ENCODE measurements at regions not wholly inside any gene's neighbourhood (a gene's known extent, or its start where the extent isn't known, plus 50 kb on each side); places are given as distances from the start of the nearest gene placed in this dataset.

DNA sequence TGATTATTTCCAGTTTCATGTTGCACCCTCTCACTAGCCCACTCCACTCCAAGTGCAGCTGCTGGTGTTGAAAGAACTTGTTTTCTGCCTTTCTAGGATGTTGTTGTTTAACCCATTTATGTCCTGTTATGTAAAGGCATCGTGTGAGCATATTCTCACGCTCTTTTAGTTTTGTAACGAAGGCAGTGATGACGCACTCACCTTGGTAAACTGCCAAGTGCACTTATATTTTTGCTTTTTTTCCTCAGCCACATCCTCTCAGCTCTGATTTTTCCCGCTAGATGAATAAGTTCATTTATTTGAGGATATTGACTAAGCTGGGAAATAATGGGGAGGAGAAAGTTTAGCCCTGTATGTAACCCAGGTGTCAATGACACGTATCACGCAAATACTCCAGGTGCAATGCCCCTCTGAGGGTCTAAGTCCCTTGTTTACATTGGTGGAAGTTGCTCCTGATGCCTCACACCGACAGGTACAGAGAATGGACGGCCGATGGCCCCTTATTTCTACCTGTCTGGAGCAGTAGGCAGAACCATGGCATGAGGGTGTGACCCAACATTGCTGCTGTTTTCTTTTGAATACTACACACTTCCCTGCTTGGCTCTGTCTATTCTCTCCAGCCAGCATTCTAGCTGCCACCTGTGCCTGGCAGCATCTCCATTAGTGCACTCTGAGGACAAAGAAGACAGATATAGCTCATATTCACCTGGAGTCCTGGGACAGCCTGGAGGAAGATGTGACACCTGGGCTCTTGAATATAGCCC lies 132.7 kb upstream of the SLC24A3 start:
- no peak overlapping the region for H3K9ac ChIP-seq
- no peak for DNase-seq (ENCODE audit: low spot score)
- no peaks in the 10 kb centered on the region for H4K20me1 ChIP-seq (ENCODE audit: low read depth)
- H3K79me2 ChIP-seq (ENCODE audit: low read depth), result no peaks in the 10 kb centered on the region
- H3K27ac ChIP-seq, result no peak overlapping the region
- H3K4me3 Mint-ChIP-seq, result no peak overlapping the region
- no peak overlapping the region for H2AFZ ChIP-seq (replicated peaks)
- no peaks in the 10 kb centered on the region for H3K4me1 Mint-ChIP-seq
- no peaks in the 10 kb centered on the region for H3K4me1 ChIP-seq
- no peaks in the 10 kb centered on the region for H3F3A ChIP-seq (ENCODE audit: low read depth)
- no peak overlapping the region for H3K4me2 ChIP-seq
- no peak overlapping the region for H3K27ac Mint-ChIP-seq
- H3K4me3 ChIP-seq, result no peak overlapping the region
- no peaks in the 10 kb centered on the region for H3K36me3 ChIP-seq
- TF ChIP-seq EZH2 (IDR thresholded peaks at IDR 0.05), result no peak
- TF ChIP-seq EZH2phosphoT487 (IDR thresholded peaks at IDR 0.05), result no peak
- TF ChIP-seq, protein P1, sequence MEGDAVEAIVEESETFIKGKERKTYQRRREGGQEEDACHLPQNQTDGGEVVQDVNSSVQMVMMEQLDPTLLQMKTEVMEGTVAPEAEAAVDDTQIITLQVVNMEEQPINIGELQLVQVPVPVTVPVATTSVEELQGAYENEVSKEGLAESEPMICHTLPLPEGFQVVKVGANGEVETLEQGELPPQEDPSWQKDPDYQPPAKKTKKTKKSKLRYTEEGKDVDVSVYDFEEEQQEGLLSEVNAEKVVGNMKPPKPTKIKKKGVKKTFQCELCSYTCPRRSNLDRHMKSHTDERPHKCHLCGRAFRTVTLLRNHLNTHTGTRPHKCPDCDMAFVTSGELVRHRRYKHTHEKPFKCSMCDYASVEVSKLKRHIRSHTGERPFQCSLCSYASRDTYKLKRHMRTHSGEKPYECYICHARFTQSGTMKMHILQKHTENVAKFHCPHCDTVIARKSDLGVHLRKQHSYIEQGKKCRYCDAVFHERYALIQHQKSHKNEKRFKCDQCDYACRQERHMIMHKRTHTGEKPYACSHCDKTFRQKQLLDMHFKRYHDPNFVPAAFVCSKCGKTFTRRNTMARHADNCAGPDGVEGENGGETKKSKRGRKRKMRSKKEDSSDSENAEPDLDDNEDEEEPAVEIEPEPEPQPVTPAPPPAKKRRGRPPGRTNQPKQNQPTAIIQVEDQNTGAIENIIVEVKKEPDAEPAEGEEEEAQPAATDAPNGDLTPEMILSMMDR (IDR thresholded peaks at IDR 0.05), result no peak
- H3K27me3 ChIP-seq, result no peaks in the 10 kb centered on the region
- peaks cover 9% of the 10 kb centered on the region for H3K9me3 Mint-ChIP-seq
- no peaks in the 10 kb centered on the region for H3K36me3 Mint-ChIP-seq
- H3K27me3 Mint-ChIP-seq (ENCODE audit: insufficient read depth, low read depth), result peaks cover 7% of the 10 kb centered on the region
- H3K9me3 ChIP-seq (ENCODE audit: low read depth), result no peaks in the 10 kb centered on the region

DNA sequence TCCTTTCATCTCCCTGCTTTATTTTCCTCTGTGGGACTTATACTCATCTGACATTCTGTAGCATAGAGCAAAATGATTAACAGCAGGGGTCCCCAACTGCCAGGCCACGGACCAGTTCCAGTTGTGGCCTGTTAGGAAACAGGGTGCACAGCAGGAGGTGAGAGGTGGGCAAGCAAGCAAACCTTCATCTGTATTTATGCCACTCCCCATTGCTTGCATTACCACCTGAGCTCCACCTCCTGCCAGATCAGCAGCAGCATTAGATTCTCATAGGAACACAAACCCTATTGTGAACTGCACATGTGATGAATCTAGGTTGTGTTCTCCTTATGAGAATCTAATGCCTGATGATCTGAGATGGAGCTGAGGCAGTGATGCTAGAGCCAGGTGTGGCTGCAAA lies 130.5 kb upstream of the SLC24A3 start:
- TF ChIP-seq EZH2 (IDR thresholded peaks at IDR 0.05) (no peak), EZH2phosphoT487 (IDR thresholded peaks at IDR 0.05) (no peak)
- TF ChIP-seq, protein P1 (IDR thresholded peaks at IDR 0.05), result no peak
- Mint-ChIP-seq H3K27me3 (ENCODE audit: insufficient read depth, low read depth) (peaks cover 7% of the 10 kb centered on the region), H3K36me3 (no peaks in the 10 kb centered on the region), H3K4me1 (no peaks in the 10 kb centered on the region), H3K9me3 (peaks cover 9% of the 10 kb centered on the region), H3K27ac (no peak overlapping the region), H3K4me3 (no peak overlapping the region)
- H3F3A ChIP-seq (ENCODE audit: low read depth), result no peaks in the 10 kb centered on the region
- no peak overlapping the region for H3K27ac ChIP-seq
- no peak overlapping the region for H2AFZ ChIP-seq (replicated peaks)
- no peaks in the 10 kb centered on the region for H3K36me3 ChIP-seq
- H4K20me1 ChIP-seq (ENCODE audit: low read depth), result no peaks in the 10 kb centered on the region
- H3K4me3 ChIP-seq, result no peak overlapping the region
- no peaks in the 10 kb centered on the region for H3K4me1 ChIP-seq
- H3K9me3 ChIP-seq (ENCODE audit: low read depth), result no peaks in the 10 kb centered on the region
- no peak overlapping the region for H3K9ac ChIP-seq
- no peaks in the 10 kb centered on the region for H3K27me3 ChIP-seq
- H3K4me2 ChIP-seq, result no peak overlapping the region
- no peak for DNase-seq (ENCODE audit: low spot score)
- no peaks in the 10 kb centered on the region for H3K79me2 ChIP-seq (ENCODE audit: low read depth)

DNA sequence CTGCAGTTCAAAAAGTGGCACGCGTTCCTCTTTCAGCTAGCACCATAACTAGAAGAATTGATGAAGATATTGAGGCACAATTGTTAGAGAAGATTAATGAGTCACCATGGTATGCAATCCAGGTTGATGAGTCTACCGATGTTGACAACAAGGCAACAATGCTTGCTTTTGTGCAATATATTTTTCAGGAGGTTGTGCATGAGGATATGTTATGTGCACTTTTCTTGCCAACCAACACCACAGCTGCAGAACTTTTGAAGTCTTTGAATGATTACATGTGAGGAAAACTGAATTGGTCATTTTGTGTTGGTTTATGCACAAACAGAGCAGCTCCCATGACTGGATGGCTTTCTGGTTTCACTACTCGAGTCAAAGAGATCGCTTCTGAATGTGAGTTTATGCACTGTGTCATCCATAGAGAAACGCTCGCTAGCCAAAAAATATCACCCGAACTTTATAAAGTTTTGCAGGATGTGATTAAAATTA lies 129.3 kb upstream of the SLC24A3 start:
- Histone ChIP-seq H4K20me1 (ENCODE audit: low read depth) (no peaks in the 10 kb centered on the region), H2AFZ (replicated peaks) (no peak overlapping the region), H3K4me2 (no peak overlapping the region), H3K36me3 (no peaks in the 10 kb centered on the region), H3K4me3 (no peak overlapping the region), H3K27ac (no peak overlapping the region), H3F3A (ENCODE audit: low read depth) (no peaks in the 10 kb centered on the region), H3K4me1 (no peaks in the 10 kb centered on the region), H3K27me3 (no peaks in the 10 kb centered on the region), H3K9ac (no peak overlapping the region), H3K79me2 (ENCODE audit: low read depth) (no peaks in the 10 kb centered on the region), H3K9me3 (ENCODE audit: low read depth) (no peaks in the 10 kb centered on the region)
- Mint-ChIP-seq H3K36me3 (no peaks in the 10 kb centered on the region), H3K27me3 (ENCODE audit: insufficient read depth, low read depth) (peaks cover 9% of the 10 kb centered on the region), H3K4me1 (no peaks in the 10 kb centered on the region), H3K27ac (no peak overlapping the region), H3K4me3 (no peak overlapping the region), H3K9me3 (peaks cover 9% of the 10 kb centered on the region)
- no peak for DNase-seq (ENCODE audit: low spot score)
- TF ChIP-seq, protein P1 (IDR thresholded peaks at IDR 0.05), result no peak
- TF ChIP-seq EZH2phosphoT487 (IDR thresholded peaks at IDR 0.05) (no peak), EZH2 (IDR thresholded peaks at IDR 0.05) (no peak)
